HFF-Myc (cell line): ENCODE measurements at regions not wholly inside any gene's neighbourhood (a gene's known extent, or its start where the extent isn't known, plus 50 kb on each side); places are given as distances from the start of the nearest gene placed in this dataset.

Source experiments
- DNase-seq: peaks from one replicate; pipeline ENCODE4 v3.0.0-alpha.2; 2011; ENCODE audit warnings: low read depth; ENCODE audit errors: extremely low read depth
- H3K4me3 ChIP-seq: replicated peaks from 2 replicates; pipeline ENCODE4 v1.5.1; 2011; ENCODE audit warnings: low read depth, mild to moderate bottlenecking, control low read depth, low read length
- TF ChIP-seq, protein P1 (sequence below): IDR thresholded peaks from 2 replicates; pipeline ENCODE4 v1.5.1; 2012; ENCODE audit warnings: mild to moderate bottlenecking, low read depth, low read length, control low read depth; ENCODE audit errors: missing control alignments

DNA sequence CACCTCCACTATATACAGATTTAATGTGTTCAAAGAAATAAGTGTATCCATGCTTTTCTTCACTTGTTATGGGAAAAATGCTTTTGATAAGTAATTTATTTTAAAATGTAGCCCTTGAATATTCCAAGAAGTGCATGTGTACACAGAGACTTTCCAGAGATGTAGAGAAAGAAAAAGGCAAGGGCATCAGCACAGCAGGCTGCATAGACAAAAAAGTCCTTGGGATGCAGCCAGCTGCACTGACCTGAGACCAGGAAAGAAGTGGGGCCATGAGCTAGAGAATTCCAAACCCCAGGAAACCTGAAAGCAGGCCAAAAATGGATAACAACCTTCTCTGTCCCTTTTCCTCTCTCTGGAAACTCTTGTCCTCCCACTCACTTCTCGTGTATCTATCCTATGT is 51.6 kb upstream of the PRDM8 start:
- TF ChIP-seq, protein P1, sequence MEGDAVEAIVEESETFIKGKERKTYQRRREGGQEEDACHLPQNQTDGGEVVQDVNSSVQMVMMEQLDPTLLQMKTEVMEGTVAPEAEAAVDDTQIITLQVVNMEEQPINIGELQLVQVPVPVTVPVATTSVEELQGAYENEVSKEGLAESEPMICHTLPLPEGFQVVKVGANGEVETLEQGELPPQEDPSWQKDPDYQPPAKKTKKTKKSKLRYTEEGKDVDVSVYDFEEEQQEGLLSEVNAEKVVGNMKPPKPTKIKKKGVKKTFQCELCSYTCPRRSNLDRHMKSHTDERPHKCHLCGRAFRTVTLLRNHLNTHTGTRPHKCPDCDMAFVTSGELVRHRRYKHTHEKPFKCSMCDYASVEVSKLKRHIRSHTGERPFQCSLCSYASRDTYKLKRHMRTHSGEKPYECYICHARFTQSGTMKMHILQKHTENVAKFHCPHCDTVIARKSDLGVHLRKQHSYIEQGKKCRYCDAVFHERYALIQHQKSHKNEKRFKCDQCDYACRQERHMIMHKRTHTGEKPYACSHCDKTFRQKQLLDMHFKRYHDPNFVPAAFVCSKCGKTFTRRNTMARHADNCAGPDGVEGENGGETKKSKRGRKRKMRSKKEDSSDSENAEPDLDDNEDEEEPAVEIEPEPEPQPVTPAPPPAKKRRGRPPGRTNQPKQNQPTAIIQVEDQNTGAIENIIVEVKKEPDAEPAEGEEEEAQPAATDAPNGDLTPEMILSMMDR, result no peak
- no peak overlapping the region for H3K4me3 ChIP-seq
- no peak for DNase-seq

DNA sequence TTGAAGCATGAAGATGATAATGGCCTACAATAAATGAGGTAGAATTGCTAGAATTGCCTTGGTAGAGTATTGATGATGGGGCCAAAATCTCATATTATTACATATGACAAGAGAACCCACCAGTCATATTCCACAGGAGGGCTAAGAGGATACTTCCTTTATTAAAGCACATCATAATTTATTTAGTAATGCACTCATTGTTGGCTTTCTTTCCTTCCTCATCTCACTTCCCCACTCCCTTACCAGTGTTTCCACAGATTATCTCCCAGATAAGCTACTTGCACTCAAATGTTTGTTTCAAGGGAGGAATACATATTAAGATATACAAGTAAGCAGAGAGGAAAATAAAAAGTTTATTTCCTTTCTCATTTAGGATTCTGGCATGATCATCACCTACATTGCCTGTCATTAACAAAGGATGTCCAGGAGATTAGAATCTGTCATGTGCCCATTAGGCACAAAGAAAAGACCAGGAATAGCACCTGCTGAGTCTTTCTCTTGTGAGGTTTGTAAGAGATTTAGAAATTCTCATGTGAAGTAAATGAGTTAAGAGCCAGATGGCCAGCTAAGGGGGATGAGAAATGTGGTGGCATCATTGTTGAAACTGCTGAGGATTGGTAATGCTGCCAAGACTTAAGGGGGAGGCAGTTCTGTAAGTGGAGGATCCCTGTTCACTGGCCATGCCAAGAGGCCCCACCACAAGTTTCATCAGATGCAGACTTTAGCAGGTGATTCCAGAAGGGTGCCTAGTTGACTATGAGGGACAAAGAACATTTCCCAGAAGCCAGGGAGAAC is 52.4 kb upstream of the PRDM8 start:
- H3K4me3 ChIP-seq, result no peak overlapping the region
- no peak for DNase-seq
- TF ChIP-seq, protein P1, result no peak

DNA sequence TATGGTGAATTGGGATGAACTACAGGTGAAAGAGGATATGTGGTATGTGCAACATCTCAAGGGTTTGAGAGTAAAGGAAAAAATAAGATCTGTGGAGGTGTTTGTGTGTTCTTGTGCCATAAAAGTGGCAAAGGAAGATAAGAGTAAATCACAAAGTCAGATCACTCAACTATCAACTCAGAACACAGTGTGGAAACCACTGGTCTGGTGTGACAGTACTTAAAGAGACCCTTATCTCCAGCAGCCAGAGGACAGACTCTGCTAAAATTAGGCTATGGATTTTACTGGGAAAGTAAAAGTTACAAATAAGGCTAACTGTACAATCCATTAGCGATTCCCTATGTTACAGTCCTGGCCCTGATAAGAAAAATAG is 54.0 kb upstream of the PRDM8 start:
- no peak overlapping the region for H3K4me3 ChIP-seq
- TF ChIP-seq, protein P1, result no peak
- DNase-seq, result no peak

DNA sequence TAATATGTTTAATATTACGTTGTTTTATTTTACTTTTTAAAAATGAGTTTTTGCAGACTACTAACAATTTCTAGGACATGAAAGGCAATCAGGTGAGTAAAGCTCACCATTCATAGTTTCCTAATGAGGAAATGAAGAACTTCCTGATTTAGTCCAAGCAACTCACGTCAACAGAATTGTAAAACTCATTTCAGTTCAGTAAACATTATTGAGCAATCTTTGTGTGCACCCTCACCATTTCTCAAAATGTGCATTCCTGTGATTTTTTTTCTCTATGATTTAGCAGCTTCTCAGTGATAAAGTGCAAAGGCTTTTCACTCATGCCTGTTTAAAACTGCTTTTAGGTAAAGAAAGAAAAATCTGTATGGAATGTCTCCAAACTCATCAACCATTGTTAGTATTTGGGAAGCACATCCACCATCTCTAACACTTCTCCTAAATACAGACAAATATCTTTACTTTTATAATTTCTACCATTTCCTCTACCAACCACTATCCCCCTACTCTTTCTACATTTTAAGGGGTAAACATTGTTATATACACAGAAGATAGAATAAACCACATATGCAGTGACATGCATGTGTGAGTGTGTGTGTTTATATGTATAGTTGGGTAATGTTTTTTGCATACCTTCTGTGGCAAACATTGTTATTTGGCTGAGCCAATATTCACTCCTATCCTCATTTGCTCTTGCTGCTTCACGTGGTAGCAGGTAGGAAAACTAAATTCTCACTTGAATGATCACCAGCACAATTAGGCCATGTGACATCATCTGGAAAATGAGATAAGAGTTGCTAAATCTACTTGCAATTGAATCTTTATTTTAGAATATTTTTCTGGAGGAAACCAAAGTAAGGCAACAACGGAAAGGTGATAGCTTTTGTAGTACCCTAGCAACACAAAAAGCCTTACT is 54.7 kb upstream of the PRDM8 start:
- no peak for DNase-seq
- TF ChIP-seq, protein P1, result no peak
- no peak overlapping the region for H3K4me3 ChIP-seq

DNA sequence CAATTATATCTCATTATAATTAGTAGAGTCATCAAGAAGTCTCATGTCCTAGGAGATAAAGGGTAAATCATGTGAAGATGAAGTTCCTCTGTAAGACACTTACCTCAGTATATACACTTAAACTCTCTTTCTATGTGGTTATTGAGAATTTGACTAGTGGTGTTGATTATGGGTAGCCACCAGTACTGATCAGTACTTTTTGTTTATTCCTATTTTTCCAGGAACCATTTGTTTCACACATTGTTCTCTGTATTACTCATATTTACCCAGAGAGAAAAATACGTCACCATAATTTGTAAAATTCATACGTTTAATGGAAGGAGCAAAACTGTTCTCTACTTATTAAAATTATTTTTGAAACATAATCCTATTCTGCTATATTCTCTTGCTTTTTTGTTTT is 55.8 kb upstream of the PRDM8 start:
- TF ChIP-seq, protein P1, result no peak
- H3K4me3 ChIP-seq, result no peak overlapping the region
- DNase-seq, result no peak

DNA sequence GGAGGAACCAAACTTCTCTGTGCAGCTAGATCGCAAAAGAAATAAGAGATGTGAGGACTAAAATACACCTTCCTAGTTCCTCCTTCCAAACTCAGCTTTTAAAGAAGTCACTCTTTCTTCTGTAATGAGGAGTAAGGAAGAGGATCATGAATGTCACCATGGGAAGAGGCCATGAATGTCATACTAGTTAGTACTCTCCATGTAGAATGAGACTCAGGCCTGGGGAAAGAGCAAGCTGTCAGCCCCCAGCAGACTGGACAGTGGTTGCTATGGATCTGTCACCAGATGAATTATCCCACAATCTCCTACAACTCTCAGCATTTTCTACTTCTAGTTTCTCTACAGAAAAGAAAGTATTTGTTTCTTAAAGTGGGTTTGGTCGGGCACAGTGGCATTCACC is 57.1 kb upstream of the PRDM8 start:
- no peak for DNase-seq
- H3K4me3 ChIP-seq, result no peak overlapping the region
- TF ChIP-seq, protein P1, result no peak
